DND-41 (cell line): ENCODE measurements at regions not wholly inside any gene's neighbourhood (a gene's known extent, or its start where the extent isn't known, plus 50 kb on each side); places are given as distances from the start of the nearest gene placed in this dataset.

ENCODE experiments used
- ATAC-seq: fragments of 200-7000 bp; cut with Tn5 transposase; 3 replicates; pipeline ENCODE4 v1.9.1; 2021; ENCODE audit warnings: low read depth; ENCODE audit not compliant: insufficient read depth
- DNase-seq: peaks from one replicate; pipeline ENCODE4 v3.0.0-alpha.2; 2020
- H2AFZ ChIP-seq: 2 replicates; pipeline ENCODE4 v1.6.0; 2012; ENCODE audit warnings: low read depth, low read length
- H3K27ac ChIP-seq: 2 replicates; pipeline ENCODE4 v1.5.1; 2012; ENCODE audit warnings: low read length, inconsistent platforms
- H3K27me3 ChIP-seq: fragments of 200-600 bp; sonication (generic); 2 replicates; pipeline ENCODE4 v1.6.0; 2012; ENCODE audit warnings: low read length, mild to moderate bottlenecking, inconsistent platforms; ENCODE audit not compliant: insufficient read depth, poor library complexity
- H3K36me3 ChIP-seq: 2 replicates; pipeline ENCODE4 v1.5.1; 2012; ENCODE audit warnings: low read length, inconsistent platforms; ENCODE audit not compliant: insufficient read depth
- H3K4me1 ChIP-seq: 2 replicates; pipeline ENCODE4 v1.5.1; 2012; ENCODE audit warnings: mild to moderate bottlenecking, low read length; ENCODE audit not compliant: insufficient read depth
- H3K4me2 ChIP-seq: 2 replicates; pipeline ENCODE4 v1.6.0; 2012; ENCODE audit warnings: mild to moderate bottlenecking, moderate library complexity, low read length, inconsistent platforms; ENCODE audit not compliant: insufficient read depth
- H3K4me3 ChIP-seq, 2 experiments: fragments of 200-600 bp in 1 of 2; shearing (Covaris generic) in 1 of 2; 2 replicates each; pipeline ENCODE4 v1.5.1; 2012 to 2016; ENCODE audit warnings: inconsistent platforms in 2 of 2, low read length in 2 of 2, mild to moderate bottlenecking in 2 of 2, low read depth in 1 of 2, moderate library complexity in 1 of 2
- H3K79me2 ChIP-seq: 2 replicates; pipeline ENCODE4 v1.6.0; 2012; ENCODE audit warnings: low read length, inconsistent platforms; ENCODE audit not compliant: insufficient read depth
- H3K9ac ChIP-seq: 2 replicates; pipeline ENCODE4 v1.6.0; 2012; ENCODE audit warnings: low read depth, mild to moderate bottlenecking, inconsistent platforms, low read length, moderate library complexity
- H3K9me3 ChIP-seq: 2 replicates; pipeline ENCODE4 v1.5.1; 2012; ENCODE audit warnings: low read length, moderate library complexity, mild to moderate bottlenecking, inconsistent platforms; ENCODE audit not compliant: insufficient read depth, severe bottlenecking
- H4K20me1 ChIP-seq: 2 replicates; pipeline ENCODE4 v1.6.0; 2012; ENCODE audit warnings: low read length; ENCODE audit not compliant: insufficient read depth
- CTCF ChIP-seq: IDR thresholded peaks from 2 replicates; pipeline ENCODE4 v1.5.1; 2012; ENCODE audit warnings: borderline replicate concordance, low read length, moderate library complexity, mild to moderate bottlenecking; ENCODE audit not compliant: poor library complexity, severe bottlenecking; ENCODE audit errors: extremely low read depth
- EZH2 ChIP-seq: IDR thresholded peaks from 3 replicates; pipeline ENCODE4 v1.6.1; 2012; ENCODE audit warnings: borderline replicate concordance, low read depth, mild to moderate bottlenecking, moderate library complexity, low read length, inconsistent platforms; ENCODE audit not compliant: severe bottlenecking

GRCh38 chr5:115737452-115737851 is 79.0 kb downstream of the CDO1 start:
- ATAC-seq (no peak), DNase-seq (no peak)
- no peak overlapping the region for H3K9ac ChIP-seq
- H3K27me3 ChIP-seq: peaks cover 5% of the 10 kb centered on the region
- H3K36me3 ChIP-seq: no peaks in the 10 kb centered on the region
- no peaks in the 10 kb centered on the region for H4K20me1 ChIP-seq
- TF ChIP-seq CTCF: no peak
- no peak for TF ChIP-seq EZH2
- no peak overlapping the region for H2AFZ ChIP-seq
- H3K27ac ChIP-seq: no peak overlapping the region
- H3K9me3 ChIP-seq: no peaks in the 10 kb centered on the region
- no peak overlapping the region for H3K4me3 ChIP-seq
- H3K4me1 ChIP-seq: no peaks in the 10 kb centered on the region
- no peak overlapping the region for H3K4me2 ChIP-seq
- H3K79me2 ChIP-seq: no peaks in the 10 kb centered on the region

- Histone ChIP-seq H4K20me1 (no peaks in the 10 kb centered on the region), H3K27ac (no peak overlapping the region), H3K4me2 (no peak overlapping the region), H3K36me3 (no peaks in the 10 kb centered on the region), H3K79me2 (no peaks in the 10 kb centered on the region), H3K9me3 (no peaks in the 10 kb centered on the region), H3K27me3 (peaks cover 5% of the 10 kb centered on the region), H3K9ac (no peak overlapping the region), H2AFZ (no peak overlapping the region), H3K4me1 (no peaks in the 10 kb centered on the region), H3K4me3 (no peak overlapping the region)
- TF ChIP-seq EZH2 (no peak), CTCF (no peak)
- ATAC-seq (no peak), DNase-seq (no peak)
Measured at GRCh38 chr5:115736690-115737005, 79.8 kb downstream of the CDO1 start.

GRCh38 chr5:115736004-115736689 is 80.3 kb downstream of the CDO1 start:
- Histone ChIP-seq H3K9me3 (no peaks in the 10 kb centered on the region), H3K4me1 (no peaks in the 10 kb centered on the region), H2AFZ (no peak overlapping the region)

More at GRCh38 chr5:115736004-115736689, 80.3 kb downstream of the CDO1 start:
- no peak overlapping the region for H3K9ac ChIP-seq
- TF ChIP-seq EZH2 (no peak), CTCF (no peak)
- H3K79me2 ChIP-seq: no peaks in the 10 kb centered on the region
- H3K36me3 ChIP-seq: no peaks in the 10 kb centered on the region
- DNase-seq (no peak), ATAC-seq (no peak)
- no peaks in the 10 kb centered on the region for H4K20me1 ChIP-seq
- no peak overlapping the region for H3K4me2 ChIP-seq
- no peak overlapping the region for H3K4me3 ChIP-seq
- H3K27ac ChIP-seq: no peak overlapping the region
- H3K27me3 ChIP-seq: peaks cover 5% of the 10 kb centered on the region
